SK-N-SH treated with all-trans-retinoic acid at 6 μM for 48 hours (cell line): ENCODE measurements at regions not wholly inside any gene's neighbourhood (a gene's known extent, or its start where the extent isn't known, plus 50 kb on each side); places are given as distances from the start of the nearest gene placed in this dataset.

Source experiments
- ATAC-seq: fragments of 200-7000 bp; cut with Tn5 transposase; 3 replicates; pipeline ENCODE4 v1.9.1; 2020; ENCODE audit warnings: mild to moderate bottlenecking, moderate library complexity
- ARNTL ChIP-seq: fragments of 450-650 bp; formaldehyde crosslinking; IDR thresholded peaks from 2 replicates; pipeline ENCODE4 v1.5.0; 2020; ENCODE audit warnings: low read depth, mild to moderate bottlenecking, moderate library complexity, borderline replicate concordance
- BACH2 ChIP-seq: fragments of 250-450 bp; sonication (Bioruptor Pico); IDR thresholded peaks from 2 replicates; pipeline ENCODE4 v1.9.0; 2021; ENCODE audit warnings: mild to moderate bottlenecking, borderline replicate concordance
- CREB5 ChIP-seq: fragments of 250-450 bp; sonication (Bioruptor Pico); IDR thresholded peaks from 2 replicates; pipeline ENCODE4 v1.5.1; 2020; ENCODE audit warnings: low read depth, mild to moderate bottlenecking, moderate library complexity
- CSDC2 ChIP-seq: fragments of 250-450 bp; sonication (Bioruptor Pico); IDR thresholded peaks from 2 replicates; pipeline ENCODE4 v1.5.0; 2020; ENCODE audit warnings: mild to moderate bottlenecking, moderate library complexity
- CSRNP3 ChIP-seq: fragments of 250-450 bp; sonication (Bioruptor Pico); IDR thresholded peaks from 2 replicates; pipeline ENCODE4 v1.5.1; 2021; ENCODE audit warnings: mild to moderate bottlenecking, moderate library complexity
- ESRRG ChIP-seq: fragments of 250-450 bp; sonication (Bioruptor Pico); IDR thresholded peaks from 2 replicates; pipeline ENCODE4 v1.6.1; 2021; ENCODE audit warnings: mild to moderate bottlenecking
- GLIS3 ChIP-seq: fragments of 250-450 bp; sonication (Bioruptor Pico); IDR thresholded peaks from 2 replicates; pipeline ENCODE4 v1.5.0; 2020; ENCODE audit warnings: mild to moderate bottlenecking, moderate library complexity
- ISL1 ChIP-seq: fragments of 250-450 bp; sonication (Bioruptor Pico); IDR thresholded peaks from 2 replicates; pipeline ENCODE4 v2.1.2; 2022; ENCODE audit warnings: mild to moderate bottlenecking, moderate library complexity
- PATZ1 ChIP-seq: fragments of 250-450 bp; sonication (Bioruptor Pico); IDR thresholded peaks from 2 replicates; pipeline ENCODE4 v1.8.0; 2020; ENCODE audit warnings: mild to moderate bottlenecking, moderate library complexity, borderline replicate concordance
- POU6F1 ChIP-seq: fragments of 250-450 bp; sonication (Bioruptor Pico); IDR thresholded peaks from 2 replicates; pipeline ENCODE4 v1.8.0; 2021; ENCODE audit warnings: low read depth, mild to moderate bottlenecking, moderate library complexity, borderline replicate concordance
- PPARA ChIP-seq: fragments of 250-450 bp; sonication (Bioruptor Pico); IDR thresholded peaks from 2 replicates; pipeline ENCODE4 v1.5.0; 2020; ENCODE audit warnings: mild to moderate bottlenecking, borderline replicate concordance
- RARB ChIP-seq: fragments of 250-450 bp; sonication (Bioruptor Pico); IDR thresholded peaks from 2 replicates; pipeline ENCODE4 v1.8.0; 2021; ENCODE audit warnings: mild to moderate bottlenecking, moderate library complexity
- SNAI2 ChIP-seq: fragments of 250-450 bp; sonication (Bioruptor Pico); IDR thresholded peaks from 2 replicates; pipeline ENCODE4 v1.5.0; 2020; ENCODE audit warnings: mild to moderate bottlenecking, moderate library complexity
- TCF4 ChIP-seq: fragments of 250-450 bp; sonication (Bioruptor Pico); IDR thresholded peaks from 2 replicates; pipeline ENCODE4 v1.8.0; 2021; ENCODE audit warnings: mild to moderate bottlenecking, moderate library complexity, borderline replicate concordance
- TOX ChIP-seq: fragments of 250-450 bp; sonication (Bioruptor Pico); IDR thresholded peaks from 2 replicates; pipeline ENCODE4 v1.8.0; 2021; ENCODE audit warnings: mild to moderate bottlenecking, moderate library complexity, borderline replicate concordance
- ZC3H10 ChIP-seq: fragments of 250-450 bp; sonication (Bioruptor Pico); IDR thresholded peaks from 2 replicates; pipeline ENCODE4 v1.5.1; 2021; ENCODE audit warnings: mild to moderate bottlenecking, moderate library complexity
- ZFP3 ChIP-seq: fragments of 250-450 bp; sonication (Bioruptor Pico); IDR thresholded peaks from 2 replicates; pipeline ENCODE4 v1.5.0; 2020; ENCODE audit warnings: mild to moderate bottlenecking, moderate library complexity
- ZFP30 ChIP-seq: fragments of 450-650 bp; formaldehyde crosslinking; IDR thresholded peaks from 2 replicates; pipeline ENCODE4 v1.5.0; 2022; ENCODE audit warnings: mild to moderate bottlenecking, moderate library complexity
- ZNF565 ChIP-seq: fragments of 450-650 bp; formaldehyde crosslinking; conservative IDR thresholded peaks from 2 replicates; pipeline ENCODE4 v1.5.0; 2020; ENCODE audit warnings: low read depth, mild to moderate bottlenecking, moderate library complexity
- ZNF8 ChIP-seq: fragments of 450-650 bp; formaldehyde crosslinking; IDR thresholded peaks from 2 replicates; pipeline ENCODE4 v1.5.0; 2020; ENCODE audit warnings: mild to moderate bottlenecking, moderate library complexity

GRCh38 chr16:64217789-64218535, 903.9 kb downstream of the CDH11 start:
- no peak for TF ChIP-seq ESRRG (CRISPR knock-in tag)
- no peak for TF ChIP-seq ZFP30 (CRISPR knock-in tag)
- TF ChIP-seq POU6F1 (CRISPR knock-in tag) = no peak
- no peak for TF ChIP-seq TCF4 (CRISPR knock-in tag)
- TF ChIP-seq ARNTL (CRISPR knock-in tag) = no peak
- no peak for ATAC-seq

GRCh38 chr16:64215730-64216129, 906.1 kb downstream of the CDH11 start:
- TF ChIP-seq TCF4 (CRISPR knock-in tag) (no peak), ZFP30 (CRISPR knock-in tag) (no peak), CSRNP3 (CRISPR knock-in tag) (no peak)
- no peak for ATAC-seq

GRCh38 chr16:64211331-64211730, 910.5 kb downstream of the CDH11 start:
- no peak for TF ChIP-seq TCF4 (CRISPR knock-in tag)
- no peak for TF ChIP-seq ZFP30 (CRISPR knock-in tag)
- TF ChIP-seq ESRRG (CRISPR knock-in tag) = no peak
- TF ChIP-seq POU6F1 (CRISPR knock-in tag) = no peak
- no peak for TF ChIP-seq CSDC2 (CRISPR knock-in tag)
- TF ChIP-seq BACH2 (CRISPR knock-in tag) = no peak
- no peak for TF ChIP-seq ZNF8
- no peak for TF ChIP-seq ZC3H10
- no peak for TF ChIP-seq ZFP3
- no peak for TF ChIP-seq ZNF565 (CRISPR knock-in tag)
- no peak for TF ChIP-seq SNAI2 (CRISPR knock-in tag)
- no peak for TF ChIP-seq GLIS3 (CRISPR knock-in tag)
- TF ChIP-seq PPARA = no peak
- no peak for ATAC-seq

- TF ChIP-seq POU6F1 (CRISPR knock-in tag) (no peak), SNAI2 (CRISPR knock-in tag) (no peak), PPARA (no peak), CREB5 (CRISPR knock-in tag) (no peak), PATZ1 (CRISPR knock-in tag) (no peak), TOX (no peak), RARB (no peak), ISL1 (no peak), CSDC2 (CRISPR knock-in tag) (no peak), ZNF8 (no peak)
- no peak for ATAC-seq
Observed at GRCh38 chr16:64206862-64207261, 915.0 kb downstream of the CDH11 start.
